H1 (cell line): ENCODE measurements at regions not wholly inside any gene's neighbourhood (a gene's known extent, or its start where the extent isn't known, plus 50 kb on each side); places are given as distances from the start of the nearest gene placed in this dataset.

Experiments used
- BACH1 ChIP-seq: IDR thresholded peaks from 2 replicates; pipeline ENCODE4 v1.6.1; 2012; ENCODE audit warnings: low read length, improper control_type of control experiment
- NANOG ChIP-seq: IDR thresholded peaks from 2 replicates; pipeline ENCODE4 v1.6.1; 2011; ENCODE audit warnings: low read length, low read depth, mild to moderate bottlenecking, inconsistent platforms; ENCODE audit not compliant: insufficient read depth, poor library complexity, severe bottlenecking
- POU5F1 ChIP-seq: IDR thresholded peaks from 2 replicates; pipeline ENCODE4 v1.6.1; 2011; ENCODE audit warnings: low read depth, mild to moderate bottlenecking, low read length, moderate library complexity
- RFX5 ChIP-seq: IDR thresholded peaks from 2 replicates; pipeline ENCODE4 v1.6.1; 2011; ENCODE audit warnings: low read depth, low read length, improper control_type of control experiment, borderline replicate concordance

DNA sequence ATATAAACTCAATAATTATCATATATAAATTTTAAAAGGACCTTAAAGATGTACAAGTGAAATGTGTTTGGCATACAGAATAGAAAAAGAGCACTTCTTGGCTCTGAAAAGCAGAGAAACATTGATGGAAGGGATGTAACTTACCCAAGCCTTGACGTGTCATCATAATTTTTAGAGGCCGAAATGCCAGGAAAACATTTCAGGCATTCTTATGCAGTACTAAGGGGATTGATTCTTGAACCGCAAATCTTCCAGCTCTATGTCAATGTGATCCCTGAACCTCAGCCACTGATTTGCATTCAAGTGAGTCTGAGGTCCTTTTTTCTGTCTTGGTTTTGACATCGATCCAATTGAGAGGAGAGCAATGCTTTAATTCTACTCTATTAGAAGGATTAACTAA is 97.8 kb downstream of the CLDN1 start (continued):
- TF ChIP-seq POU5F1 (no peak), RFX5 (no peak), NANOG (no peak), BACH1 (no peak)
- TF ChIP-seq, all 59 proteins: peak for 0
